HG02623 (cell line): ENCODE measurements at regions not wholly inside any gene's neighbourhood (a gene's known extent, or its start where the extent isn't known, plus 50 kb on each side); places are given as distances from the start of the nearest gene placed in this dataset.

Source experiments
- ATAC-seq: cut with Tn5 transposase; IDR thresholded peaks from one replicate; pipeline ENCODE4 v1.9.1; 2021; ENCODE audit warnings: moderate library complexity; ENCODE audit not compliant: unreplicated experiment

DNA sequence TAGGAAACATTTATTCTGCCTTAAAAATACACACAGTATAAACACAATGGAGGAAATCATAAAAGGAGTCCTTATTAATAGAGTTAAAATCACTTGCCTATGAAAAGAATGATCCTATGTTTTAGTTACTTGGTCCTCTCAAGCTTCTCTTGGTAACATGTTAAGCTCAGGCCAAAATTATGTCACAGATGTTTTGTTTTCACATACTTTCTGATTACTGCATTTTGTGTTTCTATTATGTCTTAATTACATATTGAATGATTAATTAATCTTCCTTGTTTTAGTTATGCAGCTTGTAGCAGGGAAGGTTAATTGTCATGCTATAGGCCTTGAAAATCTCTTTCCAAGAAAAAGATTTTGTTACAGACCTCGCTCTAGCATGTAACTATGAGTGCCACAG is 406.0 kb downstream of the PLA2G4A start:
- ATAC-seq: no peak

DNA sequence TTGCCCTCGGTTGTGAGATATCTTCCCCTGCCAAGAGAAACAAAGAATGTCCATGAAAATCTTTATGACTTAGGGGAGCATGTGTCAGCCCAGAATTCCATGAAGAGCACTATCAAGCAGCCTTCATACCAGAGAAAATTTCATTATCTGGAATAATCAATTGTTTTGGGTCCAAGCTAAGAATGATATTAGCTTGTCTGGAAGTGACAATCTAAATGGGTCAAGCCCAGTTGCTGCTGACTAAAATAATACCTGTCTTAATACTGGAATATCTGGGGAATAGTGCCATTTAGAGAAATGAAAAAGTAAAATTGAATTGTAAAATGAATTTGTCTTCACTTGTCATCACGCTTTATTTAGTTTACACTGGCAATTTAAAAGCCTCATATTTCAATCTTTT is 407.4 kb downstream of the PLA2G4A start:
- no peak for ATAC-seq

DNA sequence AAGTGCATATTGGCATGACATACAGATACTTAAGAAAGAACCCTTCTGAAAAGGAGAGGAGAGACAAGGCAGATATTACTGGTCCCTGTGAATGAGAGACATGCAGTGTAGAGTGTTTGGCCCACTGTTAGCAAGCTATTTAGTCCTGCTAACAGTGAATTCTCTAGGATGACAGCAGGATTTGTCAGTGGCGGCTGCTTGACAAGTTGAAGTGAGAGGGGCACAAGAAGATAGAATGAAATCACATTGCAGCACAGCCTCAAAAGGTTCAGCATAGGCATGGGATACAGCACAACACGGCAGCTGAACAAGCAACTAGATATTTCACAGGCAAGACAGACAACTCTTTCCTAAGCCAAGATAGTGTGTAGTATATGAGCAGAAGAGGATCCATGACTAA is 407.9 kb downstream of the PLA2G4A start:
- no peak for ATAC-seq

DNA sequence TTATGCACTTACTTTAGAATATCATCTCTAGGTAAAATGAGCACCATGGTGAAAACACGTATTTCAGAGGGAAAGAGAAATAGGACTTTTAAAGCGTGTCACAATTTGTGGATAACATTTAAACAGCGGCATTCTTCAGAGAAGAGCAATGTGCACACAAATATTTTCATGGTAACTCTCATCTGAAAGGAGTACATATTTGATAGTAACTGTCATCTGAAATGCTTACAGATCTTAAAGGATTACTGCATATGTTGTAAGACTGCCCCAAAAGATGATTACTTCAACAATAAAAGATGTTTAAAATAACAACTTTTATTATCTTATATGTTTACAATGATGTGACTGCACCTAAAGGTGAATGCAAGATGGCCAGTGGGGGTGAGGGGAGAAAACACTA is 408.8 kb downstream of the PLA2G4A start:
- no peak for ATAC-seq

DNA sequence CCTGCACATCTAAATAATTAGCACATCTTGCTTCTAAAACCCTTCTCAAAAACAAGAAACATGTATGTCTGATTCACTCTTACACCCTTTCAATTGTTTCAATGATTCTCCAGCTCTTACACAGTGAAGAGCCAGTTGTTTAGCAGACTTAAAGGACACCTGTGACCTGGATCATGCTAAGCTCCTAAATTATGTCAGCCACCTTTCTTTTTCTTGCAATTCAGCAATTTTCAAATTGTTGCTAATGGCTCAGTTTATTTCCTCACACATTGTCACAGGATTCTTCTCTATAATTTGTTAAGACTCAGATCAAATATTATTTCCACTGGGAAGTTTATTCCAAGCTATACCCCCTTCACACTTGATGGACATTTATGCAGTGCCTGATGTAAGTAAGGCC is 413.2 kb downstream of the PLA2G4A start:
- no peak for ATAC-seq

DNA sequence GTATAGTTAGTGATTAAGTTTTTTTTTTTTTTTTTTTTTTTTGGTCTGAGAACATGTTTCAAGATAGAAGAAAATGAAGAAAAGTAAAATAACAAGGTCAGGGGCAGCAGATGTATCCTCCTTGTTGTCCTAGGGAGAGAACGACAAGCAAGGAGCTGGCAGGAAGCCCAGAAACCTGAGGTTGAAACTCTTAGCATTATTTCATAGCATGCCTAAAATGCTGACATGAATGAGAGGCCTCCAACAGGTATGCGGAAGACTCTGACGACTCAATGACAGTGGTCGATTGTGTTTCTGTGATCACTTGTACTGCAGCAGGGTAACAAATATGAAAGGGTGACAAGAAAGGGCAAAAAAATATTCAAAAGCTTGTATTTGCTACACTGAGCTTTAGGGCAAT is 415.9 kb downstream of the PLA2G4A start:
- no peak for ATAC-seq

DNA sequence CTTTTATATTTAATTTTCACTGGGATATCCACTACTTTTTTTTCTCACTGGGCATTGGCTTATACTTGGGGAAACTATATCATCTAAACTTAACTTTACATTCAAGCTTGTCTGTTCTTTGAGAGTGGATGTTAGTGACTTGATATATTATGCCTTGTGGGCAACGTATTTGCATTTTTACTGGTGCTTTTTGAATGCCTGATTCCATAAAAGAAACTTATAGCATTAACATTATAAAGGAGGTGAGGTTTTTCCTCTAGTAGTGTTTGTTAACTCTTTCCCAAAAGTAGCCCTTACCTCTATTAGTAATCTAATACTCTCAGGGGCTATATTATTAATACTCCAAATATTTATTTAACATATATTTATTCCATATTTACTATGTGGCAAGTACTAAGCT is 416.5 kb downstream of the PLA2G4A start:
- no peak for ATAC-seq

DNA sequence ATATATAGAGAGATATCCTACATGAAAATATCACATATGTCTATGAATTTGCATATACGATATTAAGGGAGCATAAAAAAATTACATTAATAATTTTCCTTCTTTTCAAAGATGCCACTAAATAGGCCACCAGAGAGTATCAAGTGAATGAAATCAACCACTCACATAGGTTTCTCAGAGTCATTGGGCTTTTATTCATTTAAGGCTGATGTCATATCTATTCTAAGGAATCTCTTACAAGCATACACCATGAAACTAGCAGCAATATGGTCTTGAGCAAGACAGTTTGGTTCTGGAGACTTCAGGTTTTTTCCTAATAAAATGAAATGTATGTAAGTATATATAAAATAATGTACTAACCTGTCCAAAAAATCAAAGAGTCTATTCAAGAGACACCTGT is 420.4 kb downstream of the PLA2G4A start:
- no peak for ATAC-seq

DNA sequence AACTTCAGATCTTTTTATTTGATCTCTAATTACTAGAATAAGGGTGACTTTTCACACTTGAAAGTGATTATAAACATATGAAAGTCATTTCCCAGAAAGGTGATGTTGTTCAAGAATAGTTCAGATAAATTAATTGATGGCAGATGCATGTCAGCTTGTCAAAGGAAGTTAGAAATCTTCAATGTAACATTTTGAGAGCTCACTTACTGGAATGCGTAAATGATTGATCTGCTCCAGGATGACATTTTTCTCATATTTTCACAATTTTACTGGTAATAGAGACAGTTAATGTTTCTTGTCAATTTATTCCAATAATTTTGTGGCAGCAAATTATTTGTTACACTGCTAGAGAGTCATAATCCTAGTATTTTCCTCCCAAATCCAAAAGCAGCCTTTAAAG is 424.2 kb downstream of the PLA2G4A start:
- no peak for ATAC-seq

DNA sequence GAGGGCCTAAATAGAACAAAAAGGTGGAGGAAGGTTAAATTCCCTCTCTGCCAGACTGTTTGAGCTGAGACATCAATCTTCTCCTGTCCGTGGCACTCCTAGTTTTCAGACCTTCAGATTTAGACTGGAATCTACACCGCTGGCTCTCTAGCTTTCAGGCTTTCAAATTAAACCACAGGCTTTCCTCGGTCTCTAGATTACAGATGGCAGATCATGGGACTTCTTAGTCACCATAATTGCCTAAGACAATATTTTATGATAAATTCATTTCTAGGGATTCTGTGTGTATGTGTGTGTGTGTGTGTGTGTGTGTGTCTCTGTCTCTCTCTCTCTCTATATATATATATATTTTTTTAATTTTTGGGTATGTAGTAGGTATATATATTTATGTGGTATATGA is 428.7 kb downstream of the PLA2G4A start:
- no peak for ATAC-seq

DNA sequence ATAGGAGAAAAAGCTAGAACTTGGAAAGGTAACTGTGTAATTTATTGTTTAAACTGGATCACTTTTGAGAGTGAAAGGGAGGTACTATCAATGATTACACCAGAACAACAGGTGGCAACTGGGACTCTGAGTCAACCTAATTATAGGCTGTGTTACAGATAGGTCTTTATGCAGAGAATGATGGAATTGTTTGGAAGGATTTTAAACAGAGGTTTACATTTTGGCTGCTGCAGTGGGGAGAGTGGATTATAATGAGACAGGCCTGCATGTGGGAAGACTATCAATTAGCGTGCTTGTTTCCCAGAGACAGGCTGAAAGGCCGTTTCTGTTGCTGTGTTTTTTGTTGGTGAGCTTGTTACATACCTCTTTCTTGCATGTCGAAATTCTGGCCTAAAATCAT is 432.9 kb downstream of the PLA2G4A start:
- no peak for ATAC-seq

DNA sequence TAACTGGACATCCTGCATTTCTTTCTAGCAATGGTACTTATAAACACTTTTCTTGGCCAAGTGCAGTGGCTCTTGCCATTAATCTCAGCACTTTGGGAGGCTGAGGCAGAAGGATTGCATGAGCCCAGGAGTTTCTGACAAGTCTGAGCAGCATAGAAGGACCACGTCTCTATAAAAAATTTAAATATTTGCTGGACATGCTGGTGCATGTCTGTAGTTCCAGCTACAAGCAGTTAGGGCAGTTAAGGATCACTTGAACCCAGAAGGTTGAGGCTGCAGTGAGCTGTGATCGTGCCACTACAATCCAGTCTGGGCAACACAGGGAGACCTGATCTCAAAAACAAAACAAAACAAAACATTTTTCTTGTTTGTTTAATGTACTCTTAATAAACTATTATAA is 434.0 kb downstream of the PLA2G4A start:
- no peak for ATAC-seq

DNA sequence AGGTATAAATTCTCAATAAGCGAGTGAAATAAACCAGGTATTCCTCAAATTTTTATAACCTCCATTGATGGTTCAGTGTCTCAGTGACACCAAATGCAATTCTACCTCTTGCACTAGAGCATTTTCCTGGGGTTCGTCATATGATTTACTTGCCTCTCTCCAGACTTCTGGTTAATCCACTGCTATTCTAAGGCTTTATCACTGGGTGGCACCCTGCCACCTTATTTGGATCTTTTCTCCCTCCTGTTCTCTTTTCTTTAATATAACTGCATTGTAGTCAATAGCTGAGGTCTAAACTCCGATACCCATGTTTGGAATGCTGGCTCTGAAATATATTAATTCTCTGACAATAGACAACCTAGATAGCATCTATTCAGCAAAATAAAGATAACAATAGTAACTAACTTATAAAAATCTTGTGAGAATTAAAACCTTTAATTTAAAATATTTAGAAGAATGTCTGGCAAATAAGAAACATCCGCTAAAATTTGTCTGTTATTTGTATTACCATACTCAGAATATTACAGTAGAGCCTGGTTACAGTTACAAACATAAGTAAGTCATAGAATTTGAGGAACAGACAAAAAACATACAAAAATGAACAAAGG is 436.4 kb downstream of the PLA2G4A start:
- no peak for ATAC-seq

DNA sequence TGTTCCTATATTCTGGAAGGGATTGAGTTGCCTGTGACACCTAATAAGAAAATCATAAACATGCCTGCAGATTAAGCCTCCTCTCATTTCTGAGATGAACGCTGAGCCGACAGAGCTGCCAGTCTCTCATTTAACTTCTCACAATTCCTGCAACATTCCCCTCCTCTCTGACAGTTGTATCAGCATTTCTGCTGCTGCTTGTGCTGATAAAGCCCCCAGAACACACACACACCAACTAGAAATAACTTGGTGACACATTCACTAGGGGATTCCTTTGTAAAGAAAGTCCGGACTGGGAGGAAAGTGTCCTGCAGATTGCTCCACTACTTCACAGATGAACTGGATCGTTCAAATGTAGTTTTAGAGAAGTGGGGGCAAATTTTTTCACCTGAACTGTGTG is 437.3 kb downstream of the PLA2G4A start:
- ATAC-seq: no peak

DNA sequence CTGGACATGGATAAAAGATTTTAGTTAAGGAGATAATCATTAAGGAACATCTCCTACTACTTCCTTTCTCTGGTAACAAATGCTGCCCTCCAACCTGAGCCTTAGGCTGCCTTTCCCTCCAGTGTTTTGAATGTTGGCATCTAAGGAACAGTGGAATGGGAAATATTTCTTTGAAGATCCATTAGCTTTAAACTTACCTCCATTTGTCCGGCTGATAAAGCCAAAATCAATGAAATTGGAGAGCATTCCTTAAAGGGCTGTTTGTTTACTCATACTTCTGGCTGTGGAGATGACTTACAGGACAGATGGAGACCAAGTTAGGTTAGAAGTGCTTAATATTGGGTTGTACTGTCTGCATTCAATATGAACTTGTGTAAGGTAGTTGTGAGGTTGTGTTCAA is 439.1 kb downstream of the PLA2G4A start:
- ATAC-seq: no peak

DNA sequence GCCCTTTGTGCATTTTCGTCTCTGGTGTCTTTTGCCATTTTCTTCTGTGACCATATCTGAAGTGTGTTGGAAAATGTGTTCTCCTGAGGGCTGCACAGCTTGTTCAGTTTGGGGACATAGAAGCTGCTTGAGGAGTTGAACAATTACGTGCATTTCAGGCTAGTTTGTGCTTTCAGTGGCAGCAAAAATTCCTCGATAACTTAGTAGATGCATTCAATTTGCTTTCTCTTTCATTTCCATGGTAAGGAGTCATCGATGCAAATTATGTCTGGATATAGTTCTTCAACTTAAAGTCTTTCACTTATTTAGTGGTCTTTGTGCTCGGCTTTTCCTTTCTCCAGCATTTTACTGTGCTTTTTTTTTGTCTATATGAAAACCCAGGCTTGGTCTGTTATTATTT is 441.5 kb downstream of the PLA2G4A start:
- ATAC-seq: no peak

DNA sequence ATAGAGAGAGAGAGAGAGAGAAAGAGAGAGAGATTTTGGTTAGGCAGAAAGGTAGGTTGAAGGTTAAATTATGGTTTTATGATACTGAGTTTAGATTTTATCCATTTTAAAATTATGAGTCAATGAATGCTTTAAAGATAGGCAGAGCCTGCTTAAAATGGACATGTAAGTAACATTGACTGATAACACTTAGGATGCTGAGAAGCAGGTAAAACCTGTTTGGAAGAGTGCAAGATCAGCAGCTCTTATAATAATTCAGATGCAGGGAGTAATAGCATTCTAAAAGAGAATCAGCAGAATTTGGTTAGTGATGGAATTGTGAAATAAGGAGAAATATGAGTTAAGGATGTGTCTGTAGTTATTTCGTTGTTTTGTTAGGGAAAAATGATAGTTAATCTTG is 446.6 kb downstream of the PLA2G4A start:
- no peak for ATAC-seq

DNA sequence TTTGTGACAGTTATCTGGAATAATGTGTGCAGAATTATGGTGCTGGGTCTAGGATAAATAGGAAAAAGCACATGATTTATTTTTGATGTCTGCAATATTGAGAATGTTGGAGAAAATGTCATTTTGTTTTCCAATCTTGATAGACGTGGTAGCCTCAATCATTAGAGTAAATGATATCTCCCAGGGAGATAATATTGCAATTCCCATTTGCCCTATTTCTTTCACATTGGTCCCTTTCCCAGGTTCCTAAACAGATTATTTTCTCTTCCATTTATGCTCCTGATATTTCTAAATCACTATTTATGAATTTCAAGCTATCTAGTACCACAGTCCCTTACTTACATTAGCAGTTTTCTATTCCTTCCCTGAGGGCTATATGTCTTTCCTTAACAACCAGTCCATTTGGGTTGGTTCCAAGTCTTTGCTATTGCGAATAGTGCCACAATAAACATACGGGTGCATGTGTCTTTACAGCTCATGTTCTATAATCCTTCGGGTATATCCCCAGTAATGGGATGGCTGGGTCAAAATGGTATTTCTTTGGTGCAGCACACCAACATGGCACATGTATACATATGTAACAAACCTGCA is 447.3 kb downstream of the PLA2G4A start:
- no peak for ATAC-seq

DNA sequence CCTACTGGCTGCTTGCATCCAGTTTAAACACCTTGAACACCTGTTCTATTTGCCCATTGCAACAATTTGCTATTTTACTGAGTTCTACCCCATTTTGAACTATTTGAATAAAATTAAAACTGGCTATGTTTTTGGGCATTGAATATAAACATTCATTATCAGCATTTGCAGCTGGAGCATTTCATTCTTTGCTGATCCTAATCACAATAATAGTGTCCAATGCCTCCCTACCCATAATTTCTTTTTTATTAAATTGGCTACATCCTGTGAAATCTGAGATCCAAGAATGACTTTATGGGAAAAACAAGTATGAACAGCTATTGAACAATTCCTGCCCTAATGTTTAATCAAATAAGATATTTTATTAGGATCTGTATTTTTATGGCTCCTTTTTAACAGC is 447.9 kb downstream of the PLA2G4A start:
- ATAC-seq: no peak

DNA sequence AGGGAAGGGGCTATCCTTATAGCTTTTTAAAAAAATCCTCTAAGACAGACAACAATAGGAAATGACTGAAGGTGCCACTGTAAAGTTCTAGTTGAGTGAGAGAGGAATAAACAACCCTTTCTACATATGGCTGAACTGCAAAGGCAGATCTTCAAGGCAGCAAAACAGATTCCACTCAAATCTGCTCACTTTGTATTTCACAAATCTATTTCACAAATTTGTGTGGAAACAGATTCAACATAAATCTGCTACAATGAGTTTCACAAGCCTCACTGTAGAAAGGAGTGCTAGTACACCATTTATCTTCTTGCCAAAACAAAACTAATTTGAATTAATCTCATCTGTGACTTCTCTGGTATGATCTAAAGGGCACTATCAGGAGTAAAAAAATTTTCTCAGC is 451.3 kb downstream of the PLA2G4A start:
- no peak for ATAC-seq

DNA sequence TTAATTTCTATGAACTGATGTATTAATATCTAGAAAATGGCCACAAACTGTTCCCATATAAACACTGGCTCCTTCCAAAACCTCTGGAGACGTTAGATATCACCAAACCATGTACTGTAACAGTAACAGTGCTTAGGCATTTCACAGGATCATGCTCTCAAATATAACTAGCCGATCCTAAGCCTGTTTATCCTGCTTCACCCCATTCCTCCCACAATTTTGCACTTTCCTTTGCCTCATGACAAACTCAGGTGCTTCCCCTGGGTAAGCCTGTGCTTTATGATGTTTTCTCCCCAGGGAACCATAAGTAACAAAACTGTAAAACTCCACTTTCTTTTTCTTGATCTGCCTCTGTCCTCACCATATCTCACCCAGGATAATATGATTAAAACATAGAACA is 452.3 kb downstream of the PLA2G4A start:
- ATAC-seq: no peak

DNA sequence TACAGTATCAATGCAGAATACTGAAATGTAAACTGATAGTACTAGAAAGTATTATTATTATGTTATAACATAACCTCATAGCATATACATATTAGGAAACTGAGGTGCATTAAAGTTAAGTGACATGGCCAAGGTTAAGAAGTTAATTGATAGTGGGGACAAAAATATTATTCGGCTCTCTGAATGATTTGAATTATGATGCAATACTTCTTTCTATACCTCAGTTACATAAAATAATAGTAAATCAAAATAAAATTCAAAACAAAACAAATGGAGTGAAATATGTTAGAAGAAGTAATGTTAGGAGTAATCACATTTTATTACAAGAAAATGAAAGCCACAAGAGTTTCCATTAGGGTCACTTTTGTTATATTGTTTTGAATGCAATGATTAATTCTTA is 455.2 kb downstream of the PLA2G4A start:
- no peak for ATAC-seq

DNA sequence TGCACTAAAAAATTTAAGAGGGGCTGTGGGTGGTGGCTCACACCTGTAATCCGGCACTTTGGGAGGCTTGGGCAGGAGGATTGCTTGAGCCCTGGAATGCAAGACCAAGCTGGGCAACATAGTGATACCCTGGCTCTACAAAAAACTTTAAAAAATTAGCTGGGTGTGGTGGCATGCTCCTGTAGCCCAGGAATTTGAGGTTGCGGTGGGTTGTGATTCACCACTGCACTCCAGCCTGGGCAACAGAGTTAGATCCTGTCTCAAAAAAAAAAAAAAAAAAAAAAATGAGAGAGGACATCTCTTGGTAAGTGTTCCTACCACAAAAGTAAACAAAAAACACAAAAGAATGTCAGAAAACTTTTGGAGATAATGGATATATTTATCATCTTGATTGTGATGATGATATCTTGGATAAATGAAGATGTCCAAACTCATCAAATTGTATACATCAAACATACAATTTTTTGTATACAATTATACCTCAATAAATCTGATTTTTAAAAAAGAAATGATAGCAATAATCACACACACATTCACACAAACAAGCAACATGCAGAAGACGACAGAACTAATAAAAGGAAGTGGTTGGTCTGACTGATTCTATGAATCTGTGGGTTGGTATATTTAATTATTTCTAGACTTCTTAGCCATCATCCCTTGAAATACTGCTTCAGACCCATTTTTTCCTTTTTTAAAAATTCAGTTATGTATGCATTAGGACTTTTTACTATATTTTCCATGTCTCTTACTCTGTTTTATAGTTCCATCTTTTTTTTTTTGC is 465.9 kb downstream of the PLA2G4A start:
- ATAC-seq: no peak
